ENCODE measurements at regions not wholly inside any gene's neighbourhood (a gene's known extent, or its start where the extent isn't known, plus 50 kb on each side); places are given as distances from the start of the nearest gene placed in this dataset.

DNA sequence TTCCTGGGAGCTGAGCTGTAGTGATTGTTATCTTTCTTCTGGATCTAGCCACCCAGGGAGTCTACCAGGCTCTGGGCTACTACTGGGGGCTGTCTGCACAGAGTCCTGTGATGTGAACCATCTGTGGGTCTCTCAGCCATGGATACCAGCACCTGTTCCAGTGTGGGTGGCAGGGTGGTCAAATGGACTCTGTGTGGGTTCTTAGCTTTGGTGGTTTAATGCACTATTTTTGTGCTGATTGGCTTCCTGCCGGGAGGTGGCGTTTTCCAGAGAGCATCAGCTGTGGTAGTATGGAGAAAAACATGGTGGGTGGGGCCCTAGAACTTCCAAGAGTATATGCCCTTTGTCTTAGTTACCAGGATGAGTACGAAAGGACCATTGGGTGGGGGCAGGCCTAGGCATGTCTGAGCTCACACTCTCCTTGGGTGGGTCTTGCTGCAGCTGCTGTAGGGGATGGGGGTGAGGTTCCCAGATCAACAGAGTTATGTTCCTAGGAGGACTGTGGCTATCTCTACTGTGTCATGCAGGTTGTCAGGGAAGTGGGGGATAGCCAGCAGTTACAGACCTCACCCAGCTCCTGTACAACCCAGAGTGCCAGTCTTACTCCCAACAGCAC lies 264.8 kb upstream of the LDB2 start:
- H3K27me3 Mint-ChIP-seq (ENCODE audit: insufficient read depth, low read depth, poor library complexity) = no peaks in the 10 kb centered on the region
- no peak overlapping the region for H2AFZ ChIP-seq
- no peaks in the 10 kb centered on the region for H3K36me3 ChIP-seq (ENCODE audit: insufficient read depth)
- H3K9me3 Mint-ChIP-seq = peaks cover 12% of the 10 kb centered on the region
- H3K4me1 Mint-ChIP-seq = peaks cover 10% of the 10 kb centered on the region; the same call in 2 of the 3 replicates
- DNase-seq (ENCODE audit: low spot score) (no peak), ATAC-seq (no peak)
- H3K27me3 ChIP-seq (ENCODE audit: insufficient read depth) = peaks cover 24% of the 10 kb centered on the region
- no peak overlapping the region for H3K4me2 ChIP-seq
- TF ChIP-seq, protein P1, sequence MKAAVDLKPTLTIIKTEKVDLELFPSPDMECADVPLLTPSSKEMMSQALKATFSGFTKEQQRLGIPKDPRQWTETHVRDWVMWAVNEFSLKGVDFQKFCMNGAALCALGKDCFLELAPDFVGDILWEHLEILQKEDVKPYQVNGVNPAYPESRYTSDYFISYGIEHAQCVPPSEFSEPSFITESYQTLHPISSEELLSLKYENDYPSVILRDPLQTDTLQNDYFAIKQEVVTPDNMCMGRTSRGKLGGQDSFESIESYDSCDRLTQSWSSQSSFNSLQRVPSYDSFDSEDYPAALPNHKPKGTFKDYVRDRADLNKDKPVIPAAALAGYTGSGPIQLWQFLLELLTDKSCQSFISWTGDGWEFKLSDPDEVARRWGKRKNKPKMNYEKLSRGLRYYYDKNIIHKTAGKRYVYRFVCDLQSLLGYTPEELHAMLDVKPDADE (IDR thresholded peaks at IDR 0.05) = no peak
- TF ChIP-seq STAT1 (IDR thresholded peaks at IDR 0.05; ENCODE audit: unreplicated experiment) = no peak
- TF ChIP-seq, protein P2, sequence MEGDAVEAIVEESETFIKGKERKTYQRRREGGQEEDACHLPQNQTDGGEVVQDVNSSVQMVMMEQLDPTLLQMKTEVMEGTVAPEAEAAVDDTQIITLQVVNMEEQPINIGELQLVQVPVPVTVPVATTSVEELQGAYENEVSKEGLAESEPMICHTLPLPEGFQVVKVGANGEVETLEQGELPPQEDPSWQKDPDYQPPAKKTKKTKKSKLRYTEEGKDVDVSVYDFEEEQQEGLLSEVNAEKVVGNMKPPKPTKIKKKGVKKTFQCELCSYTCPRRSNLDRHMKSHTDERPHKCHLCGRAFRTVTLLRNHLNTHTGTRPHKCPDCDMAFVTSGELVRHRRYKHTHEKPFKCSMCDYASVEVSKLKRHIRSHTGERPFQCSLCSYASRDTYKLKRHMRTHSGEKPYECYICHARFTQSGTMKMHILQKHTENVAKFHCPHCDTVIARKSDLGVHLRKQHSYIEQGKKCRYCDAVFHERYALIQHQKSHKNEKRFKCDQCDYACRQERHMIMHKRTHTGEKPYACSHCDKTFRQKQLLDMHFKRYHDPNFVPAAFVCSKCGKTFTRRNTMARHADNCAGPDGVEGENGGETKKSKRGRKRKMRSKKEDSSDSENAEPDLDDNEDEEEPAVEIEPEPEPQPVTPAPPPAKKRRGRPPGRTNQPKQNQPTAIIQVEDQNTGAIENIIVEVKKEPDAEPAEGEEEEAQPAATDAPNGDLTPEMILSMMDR (conservative IDR thresholded peaks at IDR 0.05; ENCODE audit: low read depth in 2 of 2) = 0 out of 4 replicates have a peak, but pooled peaks of 1 of the 2 experiments have one; percentile 7
- H3K27ac Mint-ChIP-seq = no peak overlapping the region
- peaks cover 11% of the 10 kb centered on the region for H3K4me1 ChIP-seq (ENCODE audit: insufficient read depth)
- H4K20me1 ChIP-seq (replicated peaks; ENCODE audit: insufficient read depth) = no peaks in the 10 kb centered on the region
- no peaks in the 10 kb centered on the region for H3K79me2 ChIP-seq (replicated peaks; ENCODE audit: insufficient read depth)
- no peak overlapping the region for H3K27ac ChIP-seq (ENCODE audit: low read depth)
- H3K9me2 ChIP-seq (ENCODE audit: insufficient read depth) = peaks cover 5% of the 10 kb centered on the region; the same call in 1 of the 2 replicates
- no peak overlapping the region for H3K4me3 ChIP-seq
- peaks cover 11% of the 10 kb centered on the region; the same call in 2 of the 3 replicates for H3K36me3 Mint-ChIP-seq (ENCODE audit: low read depth)
- H3F3A ChIP-seq (replicated peaks; ENCODE audit: low read depth) = no peaks in the 10 kb centered on the region
- H3K4me3 Mint-ChIP-seq = no peak overlapping the region

DNA sequence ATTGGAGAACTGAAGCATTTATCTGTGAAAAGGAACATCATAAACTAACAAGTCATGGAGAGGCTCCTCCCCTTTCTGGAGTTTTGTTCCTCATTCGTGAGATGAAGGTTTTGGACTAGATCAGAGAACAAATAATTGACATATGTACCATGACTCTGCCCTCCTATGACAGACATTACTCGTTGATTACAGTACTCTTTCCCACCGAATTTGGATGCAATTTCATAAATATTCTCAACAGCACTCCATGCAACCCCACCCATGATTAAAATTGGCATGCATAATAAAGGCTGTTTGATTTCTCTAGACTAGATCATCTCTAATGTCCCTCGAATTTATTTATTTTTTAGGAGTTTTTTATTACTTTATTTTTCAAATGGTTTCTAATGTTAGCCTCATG lies 258.9 kb upstream of the LDB2 start:
- no peak for ATAC-seq
- Histone ChIP-seq H3K4me3 (no peak overlapping the region), H3K9me2 (ENCODE audit: insufficient read depth) (no peaks in the 10 kb centered on the region), H2AFZ (no peak overlapping the region), H3K79me2 (replicated peaks; ENCODE audit: insufficient read depth) (no peaks in the 10 kb centered on the region), H3F3A (replicated peaks; ENCODE audit: low read depth) (no peaks in the 10 kb centered on the region), H3K27ac (ENCODE audit: low read depth) (no peak overlapping the region), H3K36me3 (ENCODE audit: insufficient read depth) (no peaks in the 10 kb centered on the region), H3K4me2 (no peak overlapping the region), H3K4me1 (ENCODE audit: insufficient read depth) (peaks cover 18% of the 10 kb centered on the region), H3K27me3 (ENCODE audit: insufficient read depth) (no peaks in the 10 kb centered on the region), H4K20me1 (replicated peaks; ENCODE audit: insufficient read depth) (no peaks in the 10 kb centered on the region)
- H3K36me3 Mint-ChIP-seq (ENCODE audit: low read depth) = no peaks in the 10 kb centered on the region
- peaks cover 2% of the 10 kb centered on the region; the same call in 2 of the 3 replicates for H3K9me3 Mint-ChIP-seq
- no peaks in the 10 kb centered on the region for H3K27me3 Mint-ChIP-seq (ENCODE audit: insufficient read depth, low read depth, poor library complexity)
- H3K4me1 Mint-ChIP-seq = peaks cover 19% of the 10 kb centered on the region
- DNase-seq (ENCODE audit: low spot score) = no peak
- H3K27ac Mint-ChIP-seq = no peak overlapping the region
- no peak overlapping the region for H3K4me3 Mint-ChIP-seq
- no peak for TF ChIP-seq EZH2 (IDR thresholded peaks at IDR 0.05; ENCODE audit: low read depth, unreplicated experiment)
- TF ChIP-seq, protein P3, sequence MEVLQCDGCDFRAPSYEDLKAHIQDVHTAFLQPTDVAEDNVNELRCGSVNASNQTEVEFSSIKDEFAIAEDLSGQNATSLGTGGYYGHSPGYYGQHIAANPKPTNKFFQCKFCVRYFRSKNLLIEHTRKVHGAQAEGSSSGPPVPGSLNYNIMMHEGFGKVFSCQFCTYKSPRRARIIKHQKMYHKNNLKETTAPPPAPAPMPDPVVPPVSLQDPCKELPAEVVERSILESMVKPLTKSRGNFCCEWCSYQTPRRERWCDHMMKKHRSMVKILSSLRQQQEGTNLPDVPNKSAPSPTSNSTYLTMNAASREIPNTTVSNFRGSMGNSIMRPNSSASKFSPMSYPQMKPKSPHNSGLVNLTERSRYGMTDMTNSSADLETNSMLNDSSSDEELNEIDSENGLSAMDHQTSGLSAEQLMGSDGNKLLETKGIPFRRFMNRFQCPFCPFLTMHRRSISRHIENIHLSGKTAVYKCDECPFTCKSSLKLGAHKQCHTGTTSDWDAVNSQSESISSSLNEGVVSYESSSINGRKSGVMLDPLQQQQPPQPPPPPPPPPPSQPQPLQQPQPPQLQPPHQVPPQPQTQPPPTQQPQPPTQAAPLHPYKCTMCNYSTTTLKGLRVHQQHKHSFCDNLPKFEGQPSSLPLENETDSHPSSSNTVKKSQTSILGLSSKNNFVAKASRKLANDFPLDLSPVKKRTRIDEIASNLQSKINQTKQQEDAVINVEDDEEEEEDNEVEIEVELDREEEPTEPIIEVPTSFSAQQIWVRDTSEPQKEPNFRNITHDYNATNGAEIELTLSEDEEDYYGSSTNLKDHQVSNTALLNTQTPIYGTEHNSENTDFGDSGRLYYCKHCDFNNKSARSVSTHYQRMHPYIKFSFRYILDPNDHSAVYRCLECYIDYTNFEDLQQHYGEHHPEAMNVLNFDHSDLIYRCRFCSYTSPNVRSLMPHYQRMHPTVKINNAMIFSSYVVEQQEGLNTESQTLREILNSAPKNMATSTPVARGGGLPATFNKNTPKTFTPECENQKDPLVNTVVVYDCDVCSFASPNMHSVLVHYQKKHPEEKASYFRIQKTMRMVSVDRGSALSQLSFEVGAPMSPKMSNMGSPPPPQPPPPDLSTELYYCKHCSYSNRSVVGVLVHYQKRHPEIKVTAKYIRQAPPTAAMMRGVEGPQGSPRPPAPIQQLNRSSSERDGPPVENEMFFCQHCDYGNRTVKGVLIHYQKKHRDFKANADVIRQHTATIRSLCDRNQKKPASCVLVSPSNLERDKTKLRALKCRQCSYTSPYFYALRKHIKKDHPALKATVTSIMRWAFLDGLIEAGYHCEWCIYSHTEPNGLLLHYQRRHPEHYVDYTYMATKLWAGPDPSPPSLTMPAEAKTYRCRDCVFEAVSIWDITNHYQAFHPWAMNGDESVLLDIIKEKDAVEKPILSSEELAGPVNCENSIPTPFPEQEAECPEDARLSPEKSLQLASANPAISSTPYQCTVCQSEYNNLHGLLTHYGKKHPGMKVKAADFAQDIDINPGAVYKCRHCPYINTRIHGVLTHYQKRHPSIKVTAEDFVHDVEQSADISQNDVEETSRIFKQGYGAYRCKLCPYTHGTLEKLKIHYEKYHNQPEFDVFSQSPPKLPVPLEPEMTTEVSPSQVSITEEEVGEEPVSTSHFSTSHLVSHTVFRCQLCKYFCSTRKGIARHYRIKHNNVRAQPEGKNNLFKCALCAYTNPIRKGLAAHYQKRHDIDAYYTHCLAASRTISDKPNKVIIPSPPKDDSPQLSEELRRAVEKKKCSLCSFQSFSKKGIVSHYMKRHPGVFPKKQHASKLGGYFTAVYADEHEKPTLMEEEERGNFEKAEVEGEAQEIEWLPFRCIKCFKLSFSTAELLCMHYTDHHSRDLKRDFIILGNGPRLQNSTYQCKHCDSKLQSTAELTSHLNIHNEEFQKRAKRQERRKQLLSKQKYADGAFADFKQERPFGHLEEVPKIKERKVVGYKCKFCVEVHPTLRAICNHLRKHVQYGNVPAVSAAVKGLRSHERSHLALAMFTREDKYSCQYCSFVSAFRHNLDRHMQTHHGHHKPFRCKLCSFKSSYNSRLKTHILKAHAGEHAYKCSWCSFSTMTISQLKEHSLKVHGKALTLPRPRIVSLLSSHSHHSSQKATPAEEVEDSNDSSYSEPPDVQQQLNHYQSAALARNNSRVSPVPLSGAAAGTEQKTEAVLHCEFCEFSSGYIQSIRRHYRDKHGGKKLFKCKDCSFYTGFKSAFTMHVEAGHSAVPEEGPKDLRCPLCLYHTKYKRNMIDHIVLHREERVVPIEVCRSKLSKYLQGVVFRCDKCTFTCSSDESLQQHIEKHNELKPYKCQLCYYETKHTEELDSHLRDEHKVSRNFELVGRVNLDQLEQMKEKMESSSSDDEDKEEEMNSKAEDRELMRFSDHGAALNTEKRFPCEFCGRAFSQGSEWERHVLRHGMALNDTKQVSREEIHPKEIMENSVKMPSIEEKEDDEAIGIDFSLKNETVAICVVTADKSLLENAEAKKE (CRISPR knock-in tag; IDR thresholded peaks at IDR 0.05) = no peak
- TF ChIP-seq, protein P2 (conservative IDR thresholded peaks at IDR 0.05; ENCODE audit: low read depth in 2 of 2) = no peak
- TF ChIP-seq POLR2AphosphoS5 (IDR thresholded peaks at IDR 0.05; ENCODE audit: low read depth) = no peak

All from GM23338 (cell line).